Mesendoderm (in vitro differentiated cells): ENCODE measurements at regions not wholly inside any gene's neighbourhood (a gene's known extent, or its start where the extent isn't known, plus 50 kb on each side); places are given as distances from the start of the nearest gene placed in this dataset.

Experiments used
- DNase-seq: peaks from one replicate; pipeline ENCODE4 v3.0.0; 2013
- H2AK5ac ChIP-seq: 2 replicates; pipeline ENCODE4 v1.6.1; 2013; ENCODE audit warnings: low read length, inconsistent platforms
- H2BK120ac ChIP-seq: 2 replicates; pipeline ENCODE4 v1.6.1; 2013; ENCODE audit warnings: low read depth, mild to moderate bottlenecking, low read length, moderate library complexity, mixed read lengths
- H2BK15ac ChIP-seq: replicated peaks from 2 replicates; pipeline ENCODE4 v1.6.1; 2013; ENCODE audit warnings: low read depth, mild to moderate bottlenecking, moderate library complexity
- H2BK5ac ChIP-seq: 2 replicates; pipeline ENCODE4 v1.6.1; 2013; ENCODE audit warnings: low read length, inconsistent platforms
- H3K18ac ChIP-seq: 2 replicates; pipeline ENCODE4 v1.6.1; 2013; ENCODE audit warnings: mild to moderate bottlenecking, low read length, mixed read lengths
- H3K23ac ChIP-seq: one replicate; pipeline ENCODE4 v1.6.1; 2013; ENCODE audit warnings: low read length
- H3K27ac ChIP-seq: 2 replicates; pipeline ENCODE4 v1.5.1; 2013; ENCODE audit warnings: low read depth, mild to moderate bottlenecking, inconsistent platforms, low read length, moderate library complexity
- H3K27me3 ChIP-seq: 2 replicates; pipeline ENCODE4 v1.6.1; 2013; ENCODE audit warnings: low read length, control low read depth, mild to moderate bottlenecking, inconsistent platforms; ENCODE audit not compliant: insufficient read depth, poor library complexity
- H3K36me3 ChIP-seq: 2 replicates; pipeline ENCODE4 v1.6.1; 2013; ENCODE audit warnings: low read length, inconsistent platforms; ENCODE audit not compliant: control insufficient read depth, insufficient read depth
- H3K4ac ChIP-seq: one replicate; pipeline ENCODE4 v1.6.1; 2013; ENCODE audit warnings: low read depth, mild to moderate bottlenecking, low read length, moderate library complexity
- H3K4me1 ChIP-seq: 2 replicates; pipeline ENCODE4 v1.6.1; 2013; ENCODE audit warnings: low read depth, low read length, inconsistent platforms; ENCODE audit not compliant: control insufficient read depth
- H3K4me2 ChIP-seq: 2 replicates; pipeline ENCODE4 v1.6.1; 2013; ENCODE audit warnings: low read length
- H3K4me3 ChIP-seq: 2 replicates; pipeline ENCODE4 v1.5.1; 2013; ENCODE audit warnings: mild to moderate bottlenecking, low read length
- H3K56ac ChIP-seq: one replicate; pipeline ENCODE4 v1.6.1; 2013; ENCODE audit warnings: low read length
- H3K79me1 ChIP-seq: 2 replicates; pipeline ENCODE4 v1.6.1; 2013; ENCODE audit warnings: low read length, inconsistent platforms
- H3K79me2 ChIP-seq: 2 replicates; pipeline ENCODE4 v1.6.1; 2013; ENCODE audit warnings: mild to moderate bottlenecking, low read length; ENCODE audit not compliant: control insufficient read depth, insufficient read depth
- H3K9ac ChIP-seq: 2 replicates; pipeline ENCODE4 v1.6.1; 2013; ENCODE audit warnings: low read length, inconsistent platforms
- H4K5ac ChIP-seq: one replicate; pipeline ENCODE4 v1.6.1; 2013; ENCODE audit warnings: low read length
- H4K8ac ChIP-seq: one replicate; pipeline ENCODE4 v1.6.1; 2013; ENCODE audit warnings: low read depth, mild to moderate bottlenecking, control low read depth, low read length, moderate library complexity
- WGBS: extraction: QIAGEN DNeasy Blood & Tissue Kit; methylation state at CpG from one replicate; pipeline ENCODE4 v1.1.7; 2013; ENCODE audit warnings: low lambda C conversion rate, missing lambda C conversion rate; ENCODE audit not compliant: insufficient coverage; ENCODE audit errors: extremely low coverage; 5-methylcytosine and 5-hydroxymethylcytosine counted together

- H4K5ac ChIP-seq: no peak overlapping the region
- H3K9ac ChIP-seq: no peak overlapping the region
- H3K27me3 ChIP-seq: no peaks in the 10 kb centered on the region
- H2AK5ac ChIP-seq: no peak overlapping the region
- peak; percentile 27 for DNase-seq
- H2BK15ac ChIP-seq: no peak overlapping the region
- H3K36me3 ChIP-seq: no peaks in the 10 kb centered on the region
- no peak overlapping the region for H3K27ac ChIP-seq
- no peak overlapping the region for H2BK5ac ChIP-seq
- no peak overlapping the region for H3K4me3 ChIP-seq
- H3K79me2 ChIP-seq: no peaks in the 10 kb centered on the region
- no peak overlapping the region for H4K8ac ChIP-seq
- H3K23ac ChIP-seq: no peak overlapping the region
- H3K4ac ChIP-seq: no peak overlapping the region
- no CpG with 5 or more reads among the region's 3 CpGs for whole genome bisulfite sequencing
- H3K4me2 ChIP-seq: no peak overlapping the region
- H2BK120ac ChIP-seq: no peak overlapping the region
- H3K4me1 ChIP-seq: no peaks in the 10 kb centered on the region
- no peaks in the 10 kb centered on the region for H3K79me1 ChIP-seq
- H3K18ac ChIP-seq: no peak overlapping the region
- H3K56ac ChIP-seq: no peak overlapping the region
Observed at GRCh38 chr2:161095314-161095713, 64.9 kb upstream of the TANK start.

DNA sequence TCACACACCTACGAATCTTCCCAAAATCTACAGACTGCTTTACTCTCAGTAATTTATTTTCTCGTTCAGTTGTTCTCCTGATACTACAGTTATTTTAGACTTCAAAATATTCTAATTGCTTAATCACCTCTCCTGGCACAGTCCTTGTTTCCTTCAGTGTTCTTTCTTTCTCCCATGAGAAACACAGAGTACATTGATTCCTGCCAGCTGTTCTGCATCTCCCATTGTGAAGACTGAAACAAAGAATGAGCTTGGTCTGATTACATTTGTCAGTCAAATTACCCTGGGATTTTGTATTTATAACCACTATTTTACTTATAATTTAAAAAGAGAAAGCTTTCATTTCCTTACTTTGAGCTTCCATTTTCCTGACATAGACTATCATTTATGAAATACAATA is 63.9 kb upstream of the TANK start:
- Histone ChIP-seq H3K4me1 (no peaks in the 10 kb centered on the region), H2BK15ac (no peak overlapping the region), H3K79me2 (no peaks in the 10 kb centered on the region), H3K18ac (no peak overlapping the region), H3K79me1 (no peaks in the 10 kb centered on the region), H3K27ac (no peak overlapping the region), H3K4ac (no peak overlapping the region), H3K4me3 (no peak overlapping the region), H3K27me3 (no peaks in the 10 kb centered on the region), H3K56ac (no peak overlapping the region), H3K23ac (no peak overlapping the region), H4K5ac (no peak overlapping the region), H4K8ac (no peak overlapping the region), H2BK5ac (no peak overlapping the region), H2BK120ac (no peak overlapping the region), H3K36me3 (no peaks in the 10 kb centered on the region), H2AK5ac (no peak overlapping the region), H3K9ac (no peak overlapping the region), H3K4me2 (no peak overlapping the region)
- no CpG with 5 or more reads among the region's 2 CpGs for WGBS
- no peak for DNase-seq

DNA sequence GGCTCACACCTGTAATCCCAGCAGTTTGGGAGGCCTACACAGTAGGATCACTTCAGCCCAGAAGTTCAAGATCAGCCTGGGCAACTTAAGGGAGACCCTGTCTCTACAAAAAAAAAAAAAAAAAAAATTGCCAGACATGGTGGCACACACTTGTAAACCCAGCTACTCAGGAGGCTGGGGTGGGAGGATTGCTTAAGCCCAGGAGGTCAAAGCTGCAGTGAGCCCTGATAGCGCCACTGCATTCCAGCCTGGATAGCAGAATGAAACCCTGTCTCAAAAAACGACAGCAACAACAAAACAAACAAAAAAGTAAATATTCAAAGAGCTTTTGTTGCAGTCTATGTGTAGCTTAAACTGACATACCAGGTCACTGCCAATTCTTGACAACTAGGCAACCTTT is 63.1 kb upstream of the TANK start:
- Histone ChIP-seq H3K4me2 (no peak overlapping the region), H4K8ac (no peak overlapping the region), H3K27me3 (no peaks in the 10 kb centered on the region), H2AK5ac (no peak overlapping the region), H2BK120ac (no peak overlapping the region), H3K79me1 (no peaks in the 10 kb centered on the region), H2BK15ac (no peak overlapping the region), H3K56ac (no peak overlapping the region), H3K4me1 (no peaks in the 10 kb centered on the region), H3K23ac (no peak overlapping the region), H3K79me2 (no peaks in the 10 kb centered on the region), H3K4me3 (no peak overlapping the region), H3K18ac (no peak overlapping the region), H3K4ac (no peak overlapping the region), H4K5ac (no peak overlapping the region), H2BK5ac (no peak overlapping the region), H3K27ac (no peak overlapping the region), H3K36me3 (no peaks in the 10 kb centered on the region), H3K9ac (no peak overlapping the region)
- no peak for DNase-seq
- WGBS: no CpG with 5 or more reads among the region's 2 CpGs

DNA sequence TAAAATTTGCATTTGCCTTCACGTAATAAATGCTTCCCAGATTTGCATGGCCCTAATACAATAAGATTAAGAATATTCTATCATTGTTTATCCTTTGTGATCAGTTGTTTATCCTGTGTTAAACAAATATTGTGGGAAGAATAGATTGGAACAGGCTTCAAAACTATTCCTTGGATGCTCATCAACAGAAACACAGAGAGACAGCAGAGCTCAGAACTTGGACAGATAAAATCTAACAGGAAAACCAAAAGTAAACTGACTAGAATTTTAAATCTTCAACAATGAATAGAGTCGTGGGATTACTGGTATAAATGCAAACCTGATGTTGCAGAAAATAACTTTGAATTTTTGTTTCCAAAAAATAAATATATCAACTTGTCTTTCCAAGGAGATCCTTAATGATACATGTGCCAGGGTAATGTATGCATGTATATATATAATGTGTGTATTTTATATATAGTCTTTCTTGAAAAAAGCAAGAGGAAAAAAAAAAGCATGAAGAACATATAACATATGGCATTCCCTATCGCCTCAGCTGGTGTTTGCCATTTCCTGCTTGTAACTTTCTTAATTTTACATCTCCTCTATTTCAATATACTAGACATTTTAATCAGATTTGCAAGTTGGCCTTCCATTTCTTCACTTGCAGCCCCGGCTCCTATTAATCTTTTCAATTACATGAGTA is 59.9 kb upstream of the TANK start:
- Histone ChIP-seq H3K36me3 (no peaks in the 10 kb centered on the region), H3K4ac (no peak overlapping the region), H3K79me1 (no peaks in the 10 kb centered on the region), H3K27me3 (no peaks in the 10 kb centered on the region), H3K56ac (no peak overlapping the region), H3K27ac (no peak overlapping the region), H2AK5ac (no peak overlapping the region), H3K79me2 (no peaks in the 10 kb centered on the region), H2BK5ac (no peak overlapping the region), H3K9ac (no peak overlapping the region), H4K8ac (no peak overlapping the region), H4K5ac (no peak overlapping the region), H3K23ac (no peak overlapping the region), H3K4me2 (no peak overlapping the region), H2BK15ac (no peak overlapping the region), H3K18ac (no peak overlapping the region), H2BK120ac (no peak overlapping the region), H3K4me3 (no peak overlapping the region), H3K4me1 (no peaks in the 10 kb centered on the region)
- DNase-seq: no peak
- WGBS: no CpG with 5 or more reads among the region's 4 CpGs

- Histone ChIP-seq H2BK5ac (no peak overlapping the region), H3K56ac (no peak overlapping the region), H3K4me3 (no peak overlapping the region), H3K4me1 (no peaks in the 10 kb centered on the region), H4K5ac (no peak overlapping the region), H3K79me2 (no peaks in the 10 kb centered on the region), H3K18ac (no peak overlapping the region), H3K23ac (no peak overlapping the region), H3K27ac (no peak overlapping the region), H3K79me1 (no peaks in the 10 kb centered on the region), H2AK5ac (no peak overlapping the region), H3K27me3 (no peaks in the 10 kb centered on the region), H3K36me3 (no peaks in the 10 kb centered on the region), H2BK120ac (no peak overlapping the region), H4K8ac (no peak overlapping the region), H3K4me2 (no peak overlapping the region), H3K4ac (no peak overlapping the region), H2BK15ac (no peak overlapping the region), H3K9ac (no peak overlapping the region)
- no CpG with 5 or more reads among the region's 2 CpGs for WGBS
- DNase-seq: peak; percentile 54
Observed at GRCh38 chr2:161101406-161101805, 58.8 kb upstream of the TANK start.

GRCh38 chr2:161102770-161103450 is 57.3 kb upstream of the TANK start:
- H3K18ac ChIP-seq: no peak overlapping the region
- H3K36me3 ChIP-seq: no peaks in the 10 kb centered on the region
- H3K56ac ChIP-seq: no peak overlapping the region
- H3K23ac ChIP-seq: no peak overlapping the region
- DNase-seq: no peak
- no peak overlapping the region for H3K9ac ChIP-seq
- H3K4me1 ChIP-seq: no peaks in the 10 kb centered on the region
- H2BK15ac ChIP-seq: no peak overlapping the region
- no peak overlapping the region for H3K4ac ChIP-seq
- H3K79me1 ChIP-seq: no peaks in the 10 kb centered on the region
- no peak overlapping the region for H3K27ac ChIP-seq
- H4K5ac ChIP-seq: no peak overlapping the region
- no peak overlapping the region for H4K8ac ChIP-seq
- no peak overlapping the region for H2AK5ac ChIP-seq
- no peaks in the 10 kb centered on the region for H3K27me3 ChIP-seq
- no peak overlapping the region for H2BK120ac ChIP-seq
- no peak overlapping the region for H2BK5ac ChIP-seq
- H3K79me2 ChIP-seq: no peaks in the 10 kb centered on the region
- H3K4me3 ChIP-seq: no peak overlapping the region
- H3K4me2 ChIP-seq: no peak overlapping the region
